B cell (primary cell): ENCODE measurements at regions not wholly inside any gene's neighbourhood (a gene's known extent, or its start where the extent isn't known, plus 50 kb on each side); places are given as distances from the start of the nearest gene placed in this dataset.

ENCODE experiments used
- ATAC-seq: fragments of 200-7000 bp; cut with Tn5 transposase; one replicate; pipeline ENCODE4 v1.10.0; 2021; ENCODE audit warnings: low read depth, mild to moderate bottlenecking, moderate number of reproducible peaks, moderate library complexity
- CTCF ChIA-PET: fragments of 350-600 bp; sonication (Branson Sonifier 250); formaldehyde crosslinking; loops from one replicate; lab custom pipeline; 2021; ENCODE audit warnings: antibody characterized with exemption, inconsistent platforms; lab: Charles Lee
- POLR2A ChIA-PET: fragments of 350-600 bp; sonication (Branson Sonifier 250); formaldehyde crosslinking; loops from one replicate; lab custom pipeline; 2021; ENCODE audit warnings: antibody characterized with exemption; lab: Charles Lee
- DNase-seq: peaks from one replicate; pipeline ENCODE4 v3.0.0; 2013
- H2AFZ ChIP-seq: 2 replicates; pipeline ENCODE4 v1.6.1; 2012; ENCODE audit warnings: mild to moderate bottlenecking, low read depth, low read length; ENCODE audit not compliant: insufficient read depth, poor library complexity, severe bottlenecking
- H3K27ac ChIP-seq, 2 donors: 1 replicate in 1 of 2; 2 replicates in 1 of 2; pipeline ENCODE4 v1.5.1; 2012 to 2013; ENCODE audit warnings: low read length in 2 of 2, mild to moderate bottlenecking in 2 of 2, moderate library complexity in 1 of 2
- H3K27me3 ChIP-seq, 4 experiments: fragments of 200-600 bp in 1 of 4; sonication (generic) in 1 of 4; replicated peaks in 1 of 4; 1 replicate in 2 of 4; 2 replicates in 2 of 4; pipeline versions ENCODE4 v1.6.1 to v1.7.0; 2013 to 2016; ENCODE audit warnings: low read length in 3 of 4, mild to moderate bottlenecking in 2 of 4, mixed read lengths in 1 of 4, moderate library complexity in 1 of 4; ENCODE audit not compliant: insufficient read depth in 4 of 4, control insufficient read depth in 3 of 4; ENCODE audit errors: control extremely low read depth in 1 of 4
- H3K36me3 ChIP-seq, 2 experiments: replicated peaks in 1 of 2; 1 replicate in 1 of 2; 2 replicates in 1 of 2; pipeline versions ENCODE4 v1.6.1 to v1.7.1; 2013; ENCODE audit warnings: low read length in 1 of 2; ENCODE audit not compliant: insufficient read depth in 2 of 2, control insufficient read depth in 1 of 2; ENCODE audit errors: control extremely low read depth in 1 of 2, extremely low read depth in 1 of 2
- H3K4me1 ChIP-seq, 2 donors: fragments of 200-600 bp in 1 of 2; sonication (generic) in 1 of 2; 1 replicate in 1 of 2; 2 replicates in 1 of 2; pipeline versions ENCODE4 v1.5.1 to v1.6.1; 2013 to 2017; ENCODE audit warnings: low read length in 2 of 2; ENCODE audit not compliant: control insufficient read depth in 2 of 2, insufficient read depth in 2 of 2
- H3K4me2 ChIP-seq: replicated peaks from 2 replicates; pipeline ENCODE3; 2012; ENCODE audit warnings: mild to moderate bottlenecking, low read depth, low read length; ENCODE audit not compliant: poor library complexity, severe bottlenecking
- H3K4me3 ChIP-seq, 5 experiments: fragments of 200-600 bp in 1 of 5; sonication (generic) in 1 of 5; 1 replicate in 3 of 5; 2 replicates in 2 of 5; pipeline versions ENCODE4 v1.5.1 to v1.7.0; 2011 to 2016; ENCODE audit warnings: low read length in 4 of 5, mild to moderate bottlenecking in 4 of 5, low read depth in 2 of 5, control low read depth in 1 of 5, moderate library complexity in 1 of 5; ENCODE audit not compliant: insufficient read depth in 1 of 5; ENCODE audit errors: control extremely low read depth in 1 of 5, extremely low read depth in 1 of 5
- H3K79me2 ChIP-seq: fragments of 200-600 bp; sonication (generic); one replicate; pipeline ENCODE4 v1.6.0; 2016; ENCODE audit warnings: low read length; ENCODE audit not compliant: control insufficient read depth, insufficient read depth
- H3K9ac ChIP-seq: fragments of 200-600 bp; sonication (generic); 2 replicates; pipeline ENCODE4 v1.6.1; 2017; ENCODE audit warnings: mild to moderate bottlenecking, low read length, moderate library complexity
- H3K9me3 ChIP-seq, 3 donors: one replicate each; pipeline versions ENCODE4 v1.6.1 to v1.7.1; 2013; ENCODE audit warnings: low read length in 2 of 3; ENCODE audit not compliant: control insufficient read depth in 2 of 3, insufficient read depth in 1 of 3; ENCODE audit errors: control extremely low read depth in 1 of 3
- H4K20me1 ChIP-seq: 2 replicates; pipeline ENCODE4 v1.6.0; 2012; ENCODE audit warnings: mild to moderate bottlenecking, low read length; ENCODE audit not compliant: insufficient read depth, control insufficient read depth, poor library complexity, severe bottlenecking
- H3K27ac Mint-ChIP-seq: one replicate; pipeline ENCODE4 v1.8.0; 2021; ENCODE audit warnings: mixed read lengths
- H3K27me3 Mint-ChIP-seq: one replicate; pipeline ENCODE4 v1.8.0; 2021; ENCODE audit warnings: mixed read lengths
- H3K4me1 Mint-ChIP-seq: one replicate; pipeline ENCODE4 v1.8.0; 2021; ENCODE audit warnings: mixed read lengths
- H3K4me3 Mint-ChIP-seq: one replicate; pipeline ENCODE4 v1.8.0; 2021; ENCODE audit warnings: mixed read lengths
- H3K9me3 Mint-ChIP-seq: one replicate; pipeline ENCODE4 v1.8.0; 2022; ENCODE audit warnings: mixed read lengths; ENCODE audit not compliant: insufficient read depth
- EZH2 ChIP-seq: IDR thresholded peaks from 2 replicates; pipeline ENCODE4 v1.6.1; 2012; ENCODE audit warnings: borderline replicate concordance, low read depth, mild to moderate bottlenecking, moderate library complexity, low read length; ENCODE audit not compliant: insufficient read depth, poor library complexity, severe bottlenecking
- WGBS: methylation state at CpG from one replicate; pipeline ENCODE4 v1.1.5; 2013; ENCODE audit warnings: missing lambda C conversion rate; ENCODE audit not compliant: insufficient coverage; 5-methylcytosine and 5-hydroxymethylcytosine counted together
- intact Hi-C: fragments of 100-400 bp; cut with micrococcal nuclease; formaldehyde crosslinking; loops from one replicate; pipeline ENCODE4 v1.10.0; 2022
- TF ChIP-seq, protein P1 (sequence below): fragments of 200-600 bp; IDR thresholded peaks from one replicate; pipeline ENCODE4 v1.8.0; 2022; ENCODE audit warnings: antibody characterized with exemption, mild to moderate bottlenecking

DNA sequence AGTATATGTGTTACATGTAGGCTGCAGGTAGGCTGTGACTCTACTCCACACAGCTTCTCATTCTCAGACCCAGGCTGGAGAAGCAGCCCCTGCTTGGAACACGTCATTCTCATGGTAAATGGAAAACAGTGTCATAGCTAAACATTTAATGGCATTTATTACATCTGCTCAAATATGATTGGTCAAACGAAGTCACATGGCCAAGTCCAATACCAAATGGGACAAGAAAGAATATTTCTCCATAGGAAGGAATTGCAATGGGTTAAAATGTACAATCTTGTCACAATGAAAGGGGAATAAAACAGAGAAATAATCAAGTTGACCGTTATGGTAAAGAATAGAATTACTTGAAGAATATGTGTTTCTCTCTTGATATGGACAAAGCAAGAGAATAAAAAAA, 198.6 kb downstream of the ANAPC10 start:
- POLR2A ChIA-PET, result no interaction called here
- no peak overlapping the region for H3K4me2 ChIP-seq
- no peak overlapping the region for H2AFZ ChIP-seq
- no peak overlapping the region for H3K4me3 ChIP-seq
- H3K27me3 ChIP-seq, result no peaks in the 10 kb centered on the region
- Mint-ChIP-seq H3K9me3 (peaks cover 3% of the 10 kb centered on the region), H3K4me3 (no peak overlapping the region), H3K27me3 (no peaks in the 10 kb centered on the region), H3K27ac (no peak overlapping the region), H3K4me1 (no peaks in the 10 kb centered on the region)
- no peak overlapping the region for H3K27ac ChIP-seq
- no peaks in the 10 kb centered on the region for H3K36me3 ChIP-seq
- H4K20me1 ChIP-seq, result no peaks in the 10 kb centered on the region
- H3K9me3 ChIP-seq, result no peaks in the 10 kb centered on the region
- no peak overlapping the region for H3K9ac ChIP-seq
- no peak for TF ChIP-seq EZH2
- TF ChIP-seq, protein P1, sequence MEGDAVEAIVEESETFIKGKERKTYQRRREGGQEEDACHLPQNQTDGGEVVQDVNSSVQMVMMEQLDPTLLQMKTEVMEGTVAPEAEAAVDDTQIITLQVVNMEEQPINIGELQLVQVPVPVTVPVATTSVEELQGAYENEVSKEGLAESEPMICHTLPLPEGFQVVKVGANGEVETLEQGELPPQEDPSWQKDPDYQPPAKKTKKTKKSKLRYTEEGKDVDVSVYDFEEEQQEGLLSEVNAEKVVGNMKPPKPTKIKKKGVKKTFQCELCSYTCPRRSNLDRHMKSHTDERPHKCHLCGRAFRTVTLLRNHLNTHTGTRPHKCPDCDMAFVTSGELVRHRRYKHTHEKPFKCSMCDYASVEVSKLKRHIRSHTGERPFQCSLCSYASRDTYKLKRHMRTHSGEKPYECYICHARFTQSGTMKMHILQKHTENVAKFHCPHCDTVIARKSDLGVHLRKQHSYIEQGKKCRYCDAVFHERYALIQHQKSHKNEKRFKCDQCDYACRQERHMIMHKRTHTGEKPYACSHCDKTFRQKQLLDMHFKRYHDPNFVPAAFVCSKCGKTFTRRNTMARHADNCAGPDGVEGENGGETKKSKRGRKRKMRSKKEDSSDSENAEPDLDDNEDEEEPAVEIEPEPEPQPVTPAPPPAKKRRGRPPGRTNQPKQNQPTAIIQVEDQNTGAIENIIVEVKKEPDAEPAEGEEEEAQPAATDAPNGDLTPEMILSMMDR, result no peak
- CTCF ChIA-PET, result no interaction called here
- intact Hi-C loops, result no loop called here
- ATAC-seq (no peak), DNase-seq (no peak)
- no CpG with 5 or more reads among the region's 3 CpGs for WGBS
- no peaks in the 10 kb centered on the region for H3K79me2 ChIP-seq
- H3K4me1 ChIP-seq, result no peaks in the 10 kb centered on the region

DNA sequence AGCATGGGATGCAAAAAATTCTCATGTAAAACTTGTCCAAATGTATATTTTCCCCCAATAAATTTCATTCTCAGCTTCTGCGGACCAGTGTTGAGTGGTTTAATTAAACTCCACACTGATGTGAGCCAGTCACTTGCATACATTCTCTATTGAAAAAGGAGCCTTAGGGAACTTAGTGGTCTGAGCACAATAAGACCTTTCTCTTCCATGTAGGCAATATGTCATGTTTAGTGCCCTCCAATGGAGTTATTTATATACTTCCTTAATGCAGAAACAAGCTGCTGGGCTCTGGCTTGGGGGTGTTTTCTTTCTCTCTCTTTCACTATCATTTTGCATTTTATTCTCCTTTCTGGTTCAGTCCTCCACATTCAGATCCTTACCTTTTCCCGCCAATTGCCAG, 196.9 kb downstream of the ANAPC10 start:
- DNase-seq, result no peak
- intact Hi-C loops, result no loop called here
- H3K9me3 ChIP-seq, result no peaks in the 10 kb centered on the region
- H3K4me3 ChIP-seq, result no peak overlapping the region
- TF ChIP-seq EZH2, result no peak
- TF ChIP-seq, protein P1, result no peak
- no CpG with 5 or more reads among the region's 2 CpGs for WGBS
- no peaks in the 10 kb centered on the region for H3K36me3 ChIP-seq
- POLR2A ChIA-PET, result no interaction called here
- H3K4me1 Mint-ChIP-seq, result no peaks in the 10 kb centered on the region
- H3K27me3 Mint-ChIP-seq, result no peaks in the 10 kb centered on the region
- no peak overlapping the region for H3K4me3 Mint-ChIP-seq
- no peak overlapping the region for H3K4me2 ChIP-seq
- no peaks in the 10 kb centered on the region for H3K9me3 Mint-ChIP-seq
- H4K20me1 ChIP-seq, result no peaks in the 10 kb centered on the region
- CTCF ChIA-PET, result interaction anchor here (1.5 kb wide), 1 partner anchor 10 kb away, joined by 5 read pairs; no protein-coding TSS in a partner anchor
- no peak overlapping the region for H2AFZ ChIP-seq
- H3K27me3 ChIP-seq, result no peaks in the 10 kb centered on the region
- H3K4me1 ChIP-seq, result no peaks in the 10 kb centered on the region
- no peaks in the 10 kb centered on the region for H3K79me2 ChIP-seq
- ATAC-seq, result no peak
- no peak overlapping the region for H3K27ac ChIP-seq
- H3K9ac ChIP-seq, result no peak overlapping the region
- H3K27ac Mint-ChIP-seq, result no peak overlapping the region
